SK-N-SH (cell line): ENCODE measurements at regions not wholly inside any gene's neighbourhood (a gene's known extent, or its start where the extent isn't known, plus 50 kb on each side); places are given as distances from the start of the nearest gene placed in this dataset.

Experiments
- CTCF ChIA-PET: fragments of 300-600, 350-600 bp; formaldehyde crosslinking; extraction: SDS; loops from one replicate; lab custom pipeline; 2021; lab: Yijun Ruan, JAX
- POLR2A ChIA-PET: fragments of 350-600 bp; sonication (Branson Sonifier 250); formaldehyde crosslinking; extraction: SDS; loops from one replicate; lab custom pipeline; 2020; ENCODE audit warnings: antibody characterized with exemption, inconsistent platforms; lab: Yijun Ruan, JAX
- DNase-seq: peaks from one replicate; pipeline ENCODE4 v3.0.0; 2012
- H2AFZ ChIP-seq: fragments of 200-600 bp; sonication (generic); 2 replicates; pipeline ENCODE4 v1.8.1; 2016; ENCODE audit warnings: antibody characterized with exemption, mild to moderate bottlenecking, low read depth
- H3F3A ChIP-seq: fragments of 200-600 bp; sonication (generic); replicated peaks from 2 replicates; pipeline ENCODE3; 2016; ENCODE audit warnings: antibody characterized with exemption, mild to moderate bottlenecking; ENCODE audit not compliant: insufficient read depth
- H3K27ac ChIP-seq, 2 experiments: fragments of 200-500 bp in 1 of 2; fragments of 200-600 bp in 1 of 2; sonication (Bioruptor generic) in 1 of 2; sonication (generic), shearing (Covaris generic) in 1 of 2; 2 replicates each; pipeline versions ENCODE4 v1.5.1 to v1.6.1; 2014 to 2016; ENCODE audit warnings: low read depth in 2 of 2, inconsistent platforms in 1 of 2, low read length in 1 of 2, mild to moderate bottlenecking in 1 of 2, mixed read lengths in 1 of 2
- H3K27me3 ChIP-seq: fragments of 200-600 bp; sonication (generic), shearing (Covaris generic); 2 replicates; pipeline ENCODE4 v1.6.1; 2016; ENCODE audit warnings: mixed run types; ENCODE audit not compliant: insufficient read depth
- H3K36me3 ChIP-seq, 2 experiments: fragments of 200-500 bp in 1 of 2; fragments of 200-600 bp in 1 of 2; sonication (Bioruptor generic) in 1 of 2; sonication (generic) in 1 of 2; replicated peaks in 1 of 2; 2 replicates each; pipeline versions ENCODE3 to v1.5.1; 2014 to 2016; ENCODE audit warnings: low read length in 1 of 2, mild to moderate bottlenecking in 1 of 2; ENCODE audit not compliant: insufficient read depth in 2 of 2, control insufficient read depth in 1 of 2
- H3K4me1 ChIP-seq, 2 experiments: fragments of 200-500 bp in 1 of 2; fragments of 200-600 bp in 1 of 2; sonication (Bioruptor generic) in 1 of 2; sonication (generic), shearing (Covaris generic) in 1 of 2; 2 replicates each; pipeline versions ENCODE4 v1.5.1 to v1.6.1; 2014 to 2016; ENCODE audit warnings: low read depth in 1 of 2, low read length in 1 of 2, mixed run types in 1 of 2; ENCODE audit not compliant: insufficient read depth in 2 of 2, control insufficient read depth in 1 of 2
- H3K4me2 ChIP-seq: fragments of 200-600 bp; sonication (generic), shearing (Covaris generic); 2 replicates; pipeline ENCODE4 v1.6.1; 2017; ENCODE audit warnings: mixed run types
- H3K4me3 ChIP-seq, 2 experiments: fragments of 200-500 bp in 1 of 2; fragments of 200-600 bp in 1 of 2; sonication (Bioruptor generic) in 1 of 2; sonication (generic), shearing (Covaris generic) in 1 of 2; 2 replicates each; pipeline versions ENCODE4 v1.5.1 to v1.8.1; 2014 to 2016; ENCODE audit warnings: low read depth in 2 of 2, inconsistent platforms in 1 of 2, low read length in 1 of 2, mild to moderate bottlenecking in 1 of 2, mixed read lengths in 1 of 2, moderate library complexity in 1 of 2
- H3K79me2 ChIP-seq: fragments of 200-600 bp; sonication (generic); 2 replicates; pipeline ENCODE4 v1.8.1; 2017; ENCODE audit warnings: mild to moderate bottlenecking; ENCODE audit not compliant: insufficient read depth
- H3K9ac ChIP-seq: fragments of 200-600 bp; sonication (generic); 2 replicates; pipeline ENCODE4 v1.6.1; 2017; ENCODE audit warnings: mixed run types
- H3K9me2 ChIP-seq: fragments of 200-600 bp; sonication (generic); 2 replicates; pipeline ENCODE4 v1.6.1; 2017; ENCODE audit warnings: mixed run types
- H3K9me3 ChIP-seq: fragments of 200-600 bp; sonication (generic); 2 replicates; pipeline ENCODE4 v1.6.1; 2017; ENCODE audit warnings: mixed run types, mild to moderate bottlenecking, moderate library complexity
- H4K20me1 ChIP-seq: fragments of 200-600 bp; sonication (generic); 2 replicates; pipeline ENCODE4 v1.6.1; 2017; ENCODE audit warnings: mild to moderate bottlenecking, mixed run types; ENCODE audit not compliant: insufficient read depth
- EP300 ChIP-seq, 2 experiments: IDR thresholded peaks; 2 replicates each; pipeline versions ENCODE4 v1.4.0 to v1.6.1; 2012; ENCODE audit warnings: borderline replicate concordance in 1 of 2, low read depth in 1 of 2, low read length in 1 of 2
- FOSL2 ChIP-seq: IDR thresholded peaks from 2 replicates; pipeline ENCODE4 v1.4.0; 2012; ENCODE audit warnings: low read depth, mild to moderate bottlenecking, moderate library complexity, borderline replicate concordance
- FOXJ3 ChIP-seq: sonication (generic); formaldehyde crosslinking; IDR thresholded peaks from 2 replicates; pipeline ENCODE4 v1.5.1; 2020; ENCODE audit warnings: mild to moderate bottlenecking, missing genetic modification reagents
- GATA2 ChIP-seq: sonication (generic); formaldehyde crosslinking; IDR thresholded peaks from 2 replicates; pipeline ENCODE4 v1.5.0; 2020; ENCODE audit warnings: mild to moderate bottlenecking, missing genetic modification reagents
- MXI1 ChIP-seq: IDR thresholded peaks from 2 replicates; pipeline ENCODE4 v1.6.1; 2012; ENCODE audit warnings: mild to moderate bottlenecking, low read depth, low read length, improper control_type of control experiment
- NFIC ChIP-seq: IDR thresholded peaks from 2 replicates; pipeline ENCODE4 v1.4.0; 2012; ENCODE audit warnings: borderline replicate concordance
- NRF1 ChIP-seq: IDR thresholded peaks from 2 replicates; pipeline ENCODE4 v1.6.1; 2012; ENCODE audit warnings: low read depth, mild to moderate bottlenecking, low read length
- POLR2AphosphoS5 ChIP-seq: IDR thresholded peaks from 2 replicates; pipeline ENCODE4 v1.6.1; 2012; ENCODE audit warnings: low read depth, low read length
- RCOR1 ChIP-seq: fragments of 150-350 bp; IDR thresholded peaks from 2 replicates; pipeline ENCODE4 v1.6.1; 2017; ENCODE audit warnings: antibody characterized with exemption, low read length
- RFX5 ChIP-seq: IDR thresholded peaks from 2 replicates; pipeline ENCODE4 v1.6.1; 2012; ENCODE audit warnings: mild to moderate bottlenecking, improper control_type of control experiment, low read length
- RXRA ChIP-seq: IDR thresholded peaks from 2 replicates; pipeline ENCODE4 v1.4.0; 2012; ENCODE audit warnings: low read depth, mild to moderate bottlenecking, borderline replicate concordance
- SMC3 ChIP-seq: IDR thresholded peaks from 2 replicates; pipeline ENCODE4 v1.6.1; 2012; ENCODE audit warnings: low read depth, low read length, improper control_type of control experiment
- TCF12 ChIP-seq: IDR thresholded peaks from 2 replicates; pipeline ENCODE4 v1.4.0; 2012
- USF1 ChIP-seq: IDR thresholded peaks from 2 replicates; pipeline ENCODE4 v1.4.0; 2012; ENCODE audit warnings: low read depth, borderline replicate concordance
- YY1 ChIP-seq: IDR thresholded peaks from 2 replicates; pipeline ENCODE4 v1.4.0; 2012; ENCODE audit warnings: low read depth, mild to moderate bottlenecking
- WGBS: methylation state at CpG from one replicate; pipeline ENCODE4 v1.1.6; 2017; ENCODE audit warnings: low lambda C conversion rate; 5-methylcytosine and 5-hydroxymethylcytosine counted together
- TF ChIP-seq, protein P1 (sequence below): IDR thresholded peaks from 2 replicates; pipeline ENCODE4 v1.6.1; 2012; ENCODE audit warnings: mild to moderate bottlenecking, low read depth, low read length, moderate library complexity
- TF ChIP-seq, protein P2 (sequence below): IDR thresholded peaks from 2 replicates; pipeline ENCODE4 v1.4.0; 2012; ENCODE audit warnings: low read depth, borderline replicate concordance

DNA sequence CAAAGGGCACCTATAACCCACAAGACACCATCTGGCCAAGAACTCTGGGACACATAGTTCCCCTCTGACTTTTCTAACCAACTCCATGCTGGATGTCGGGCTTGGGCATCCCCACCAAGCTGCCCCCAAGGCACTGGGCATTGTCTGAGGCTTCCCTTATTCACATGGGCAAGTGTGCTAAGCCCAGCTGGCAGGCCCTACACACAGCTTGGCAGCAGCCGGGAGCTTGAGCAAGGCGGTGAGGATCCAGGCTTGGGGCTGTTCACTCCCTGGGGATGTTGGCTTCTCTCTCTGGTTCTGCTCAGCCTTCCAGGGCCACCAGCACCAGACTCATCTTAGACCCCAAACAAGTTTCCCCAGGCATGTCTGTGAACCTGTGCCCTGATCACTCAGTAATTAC is 138.3 kb upstream of the KAZN start:
- CTCF ChIA-PET: no interaction called here
- TF ChIP-seq RCOR1: no peak
- no peak for TF ChIP-seq EP300 (IDR thresholded peaks at IDR 0.05; ENCODE audit: borderline replicate concordance in 1 of 2, low read depth in 1 of 2, low read length in 1 of 2)
- TF ChIP-seq RXRA: no peak
- no peak for TF ChIP-seq GATA2 (CRISPR knock-in tag)
- no peak for TF ChIP-seq TCF12
- no peak for TF ChIP-seq SMC3
- TF ChIP-seq NRF1: no peak
- no peak for TF ChIP-seq FOXJ3
- no peak for TF ChIP-seq USF1
- TF ChIP-seq FOSL2: no peak
- no peak for TF ChIP-seq MXI1
- TF ChIP-seq POLR2AphosphoS5: no peak
- TF ChIP-seq, protein P1, sequence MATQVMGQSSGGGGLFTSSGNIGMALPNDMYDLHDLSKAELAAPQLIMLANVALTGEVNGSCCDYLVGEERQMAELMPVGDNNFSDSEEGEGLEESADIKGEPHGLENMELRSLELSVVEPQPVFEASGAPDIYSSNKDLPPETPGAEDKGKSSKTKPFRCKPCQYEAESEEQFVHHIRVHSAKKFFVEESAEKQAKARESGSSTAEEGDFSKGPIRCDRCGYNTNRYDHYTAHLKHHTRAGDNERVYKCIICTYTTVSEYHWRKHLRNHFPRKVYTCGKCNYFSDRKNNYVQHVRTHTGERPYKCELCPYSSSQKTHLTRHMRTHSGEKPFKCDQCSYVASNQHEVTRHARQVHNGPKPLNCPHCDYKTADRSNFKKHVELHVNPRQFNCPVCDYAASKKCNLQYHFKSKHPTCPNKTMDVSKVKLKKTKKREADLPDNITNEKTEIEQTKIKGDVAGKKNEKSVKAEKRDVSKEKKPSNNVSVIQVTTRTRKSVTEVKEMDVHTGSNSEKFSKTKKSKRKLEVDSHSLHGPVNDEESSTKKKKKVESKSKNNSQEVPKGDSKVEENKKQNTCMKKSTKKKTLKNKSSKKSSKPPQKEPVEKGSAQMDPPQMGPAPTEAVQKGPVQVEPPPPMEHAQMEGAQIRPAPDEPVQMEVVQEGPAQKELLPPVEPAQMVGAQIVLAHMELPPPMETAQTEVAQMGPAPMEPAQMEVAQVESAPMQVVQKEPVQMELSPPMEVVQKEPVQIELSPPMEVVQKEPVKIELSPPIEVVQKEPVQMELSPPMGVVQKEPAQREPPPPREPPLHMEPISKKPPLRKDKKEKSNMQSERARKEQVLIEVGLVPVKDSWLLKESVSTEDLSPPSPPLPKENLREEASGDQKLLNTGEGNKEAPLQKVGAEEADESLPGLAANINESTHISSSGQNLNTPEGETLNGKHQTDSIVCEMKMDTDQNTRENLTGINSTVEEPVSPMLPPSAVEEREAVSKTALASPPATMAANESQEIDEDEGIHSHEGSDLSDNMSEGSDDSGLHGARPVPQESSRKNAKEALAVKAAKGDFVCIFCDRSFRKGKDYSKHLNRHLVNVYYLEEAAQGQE: no peak
- no peak for TF ChIP-seq RFX5
- no peak for TF ChIP-seq NFIC
- TF ChIP-seq YY1: no peak
- TF ChIP-seq, protein P2, sequence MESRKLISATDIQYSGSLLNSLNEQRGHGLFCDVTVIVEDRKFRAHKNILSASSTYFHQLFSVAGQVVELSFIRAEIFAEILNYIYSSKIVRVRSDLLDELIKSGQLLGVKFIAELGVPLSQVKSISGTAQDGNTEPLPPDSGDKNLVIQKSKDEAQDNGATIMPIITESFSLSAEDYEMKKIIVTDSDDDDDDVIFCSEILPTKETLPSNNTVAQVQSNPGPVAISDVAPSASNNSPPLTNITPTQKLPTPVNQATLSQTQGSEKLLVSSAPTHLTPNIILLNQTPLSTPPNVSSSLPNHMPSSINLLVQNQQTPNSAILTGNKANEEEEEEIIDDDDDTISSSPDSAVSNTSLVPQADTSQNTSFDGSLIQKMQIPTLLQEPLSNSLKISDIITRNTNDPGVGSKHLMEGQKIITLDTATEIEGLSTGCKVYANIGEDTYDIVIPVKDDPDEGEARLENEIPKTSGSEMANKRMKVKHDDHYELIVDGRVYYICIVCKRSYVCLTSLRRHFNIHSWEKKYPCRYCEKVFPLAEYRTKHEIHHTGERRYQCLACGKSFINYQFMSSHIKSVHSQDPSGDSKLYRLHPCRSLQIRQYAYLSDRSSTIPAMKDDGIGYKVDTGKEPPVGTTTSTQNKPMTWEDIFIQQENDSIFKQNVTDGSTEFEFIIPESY: no peak
- Histone ChIP-seq H3K4me1 (no peaks in the 10 kb centered on the region), H2AFZ (no peak overlapping the region), H3K27ac (no peak overlapping the region), H3K9me2 (no peaks in the 10 kb centered on the region), H4K20me1 (no peaks in the 10 kb centered on the region), H3K4me2 (no peak overlapping the region), H3K9me3 (no peaks in the 10 kb centered on the region), H3K9ac (no peak overlapping the region), H3K79me2 (no peaks in the 10 kb centered on the region), H3K36me3 (no peaks in the 10 kb centered on the region), H3F3A (no peaks in the 10 kb centered on the region), H3K4me3 (no peak overlapping the region), H3K27me3 (no peaks in the 10 kb centered on the region)
- POLR2A ChIA-PET: no interaction called here
- WGBS: 0% methylated on average over 1 of the region's 3 CpGs
- no peak for DNase-seq
